Suprapubic skin (tissue), 4 donors: ENCODE measurements at regions not wholly inside any gene's neighbourhood (a gene's known extent, or its start where the extent isn't known, plus 50 kb on each side); places are given as distances from the start of the nearest gene placed in this dataset.

Experiments used
- DNase-seq, 2 donors: peaks; one replicate each; pipeline ENCODE4 v3.0.0-alpha.2; 2019; ENCODE audit warnings: low spot score in 2 of 2
- H3K27ac ChIP-seq: fragments of 200-600 bp; sonication (generic); one replicate; pipeline ENCODE4 v1.5.1; 2019
- H3K27me3 ChIP-seq: fragments of 200-600 bp; sonication (generic); one replicate; pipeline ENCODE4 v1.5.1; 2019
- H3K36me3 ChIP-seq: fragments of 200-600 bp; sonication (generic); one replicate; pipeline ENCODE4 v1.5.1; 2019
- H3K4me1 ChIP-seq: fragments of 200-600 bp; sonication (generic); one replicate; pipeline ENCODE4 v1.5.1; 2019
- H3K4me3 ChIP-seq: fragments of 200-600 bp; sonication (generic); one replicate; pipeline ENCODE4 v1.5.1; 2019; ENCODE audit warnings: mild to moderate bottlenecking
- H3K9me3 ChIP-seq: fragments of 200-600 bp; sonication (generic); one replicate; pipeline ENCODE4 v1.5.1; 2019
- EP300 ChIP-seq: sonication (generic); formaldehyde crosslinking; IDR thresholded peaks from one replicate; pipeline ENCODE4 v1.6.1; 2017; ENCODE audit warnings: antibody characterized with exemption
- POLR2A ChIP-seq, 2 donors: fragments of 450-650 bp; IDR thresholded peaks; one replicate each; pipeline ENCODE4 v1.6.1; 2017; ENCODE audit warnings: antibody characterized with exemption in 2 of 2, mild to moderate bottlenecking in 2 of 2, moderate library complexity in 2 of 2
- POLR2AphosphoS5 ChIP-seq, 3 donors: sonication (generic); formaldehyde crosslinking; IDR thresholded peaks; one replicate each; pipeline ENCODE4 v1.6.1; 2017; ENCODE audit warnings: antibody characterized with exemption in 3 of 3
- WGBS: methylation state at CpG from one replicate; pipeline ENCODE4 v1.1.5; 2018; 5-methylcytosine and 5-hydroxymethylcytosine counted together
- TF ChIP-seq, protein P1 (sequence below), 2 donors: fragments of 200-600 bp in 1 of 2; fragments of 450-650 bp in 1 of 2; sonication (generic) in 1 of 2; IDR thresholded peaks; one replicate each; pipeline ENCODE4 v1.5.1; 2016 to 2019; ENCODE audit warnings: antibody characterized with exemption in 2 of 2, mild to moderate bottlenecking in 1 of 2, moderate library complexity in 1 of 2

DNA sequence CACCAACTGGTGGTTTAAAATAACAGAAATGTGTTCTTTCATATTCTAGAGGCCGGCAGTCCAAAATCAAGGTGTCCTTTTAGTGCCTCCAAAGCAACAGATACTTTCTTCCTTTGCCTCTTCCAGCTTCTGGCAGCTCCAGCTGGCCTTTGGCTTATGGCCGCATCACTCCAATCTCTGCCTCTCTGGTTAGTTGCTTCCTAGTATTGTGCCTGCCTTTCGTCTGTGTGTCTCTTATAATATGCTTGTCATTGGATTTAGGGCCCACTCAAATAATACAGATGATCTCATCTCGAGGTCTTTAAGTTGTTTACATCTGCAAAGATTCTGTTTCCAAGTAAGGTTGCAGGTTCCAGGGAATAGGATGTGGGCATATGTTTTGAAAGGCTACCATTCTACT is 855.2 kb upstream of the ID2 start:
- peaks cover 4% of the 10 kb centered on the region for H3K27me3 ChIP-seq
- TF ChIP-seq, protein P1, sequence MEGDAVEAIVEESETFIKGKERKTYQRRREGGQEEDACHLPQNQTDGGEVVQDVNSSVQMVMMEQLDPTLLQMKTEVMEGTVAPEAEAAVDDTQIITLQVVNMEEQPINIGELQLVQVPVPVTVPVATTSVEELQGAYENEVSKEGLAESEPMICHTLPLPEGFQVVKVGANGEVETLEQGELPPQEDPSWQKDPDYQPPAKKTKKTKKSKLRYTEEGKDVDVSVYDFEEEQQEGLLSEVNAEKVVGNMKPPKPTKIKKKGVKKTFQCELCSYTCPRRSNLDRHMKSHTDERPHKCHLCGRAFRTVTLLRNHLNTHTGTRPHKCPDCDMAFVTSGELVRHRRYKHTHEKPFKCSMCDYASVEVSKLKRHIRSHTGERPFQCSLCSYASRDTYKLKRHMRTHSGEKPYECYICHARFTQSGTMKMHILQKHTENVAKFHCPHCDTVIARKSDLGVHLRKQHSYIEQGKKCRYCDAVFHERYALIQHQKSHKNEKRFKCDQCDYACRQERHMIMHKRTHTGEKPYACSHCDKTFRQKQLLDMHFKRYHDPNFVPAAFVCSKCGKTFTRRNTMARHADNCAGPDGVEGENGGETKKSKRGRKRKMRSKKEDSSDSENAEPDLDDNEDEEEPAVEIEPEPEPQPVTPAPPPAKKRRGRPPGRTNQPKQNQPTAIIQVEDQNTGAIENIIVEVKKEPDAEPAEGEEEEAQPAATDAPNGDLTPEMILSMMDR (IDR thresholded peaks at IDR 0.05), result no peak
- TF ChIP-seq POLR2AphosphoS5 (IDR thresholded peaks at IDR 0.05) (no peak), POLR2A (IDR thresholded peaks at IDR 0.05) (no peak), EP300 (no peak)
- 88% methylated on average over 4 of the region's 4 CpGs for WGBS

DNA sequence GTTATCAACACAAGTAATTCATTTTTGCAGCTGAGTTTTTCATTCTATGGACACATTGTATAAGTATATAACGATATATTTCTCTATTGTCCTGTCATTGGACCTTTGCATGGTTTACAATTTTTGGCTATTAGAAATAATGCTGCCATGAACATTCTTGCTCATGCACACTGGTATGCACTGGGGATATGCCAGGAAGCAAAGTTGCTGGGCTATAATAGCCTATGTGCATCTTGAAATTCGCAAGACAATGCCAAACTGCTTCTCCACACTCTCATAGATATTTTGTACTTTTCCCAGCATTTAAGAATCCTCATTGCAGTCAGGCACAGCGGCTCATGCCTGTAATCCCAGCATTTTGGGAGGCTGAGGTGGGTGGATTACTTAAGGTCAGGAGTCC is 852.6 kb upstream of the ID2 start:
- no peaks in the 10 kb centered on the region for H3K4me1 ChIP-seq
- WGBS, result 93% methylated on average over 3 of the region's 3 CpGs

More for the DNA sequence above, 855.2 kb upstream of the ID2 start:
- no peak for DNase-seq
- Histone ChIP-seq H3K36me3 (no peaks in the 10 kb centered on the region), H3K9me3 (no peaks in the 10 kb centered on the region), H3K27ac (no peak overlapping the region), H3K4me1 (no peaks in the 10 kb centered on the region), H3K4me3 (no peak overlapping the region)

GRCh38 chr2:7830616-7831015 is 851.2 kb upstream of the ID2 start:
- TF ChIP-seq POLR2A (IDR thresholded peaks at IDR 0.05) (no peak), EP300 (no peak), POLR2AphosphoS5 (IDR thresholded peaks at IDR 0.05) (no peak)
- TF ChIP-seq, protein P1 (IDR thresholded peaks at IDR 0.05), result no peak

More for the DNA sequence above, 852.6 kb upstream of the ID2 start:
- Histone ChIP-seq H3K36me3 (no peaks in the 10 kb centered on the region), H3K27me3 (no peaks in the 10 kb centered on the region), H3K9me3 (no peaks in the 10 kb centered on the region), H3K27ac (no peak overlapping the region), H3K4me3 (no peak overlapping the region)
- TF ChIP-seq EP300, result no peak
- DNase-seq, result no peak

DNA sequence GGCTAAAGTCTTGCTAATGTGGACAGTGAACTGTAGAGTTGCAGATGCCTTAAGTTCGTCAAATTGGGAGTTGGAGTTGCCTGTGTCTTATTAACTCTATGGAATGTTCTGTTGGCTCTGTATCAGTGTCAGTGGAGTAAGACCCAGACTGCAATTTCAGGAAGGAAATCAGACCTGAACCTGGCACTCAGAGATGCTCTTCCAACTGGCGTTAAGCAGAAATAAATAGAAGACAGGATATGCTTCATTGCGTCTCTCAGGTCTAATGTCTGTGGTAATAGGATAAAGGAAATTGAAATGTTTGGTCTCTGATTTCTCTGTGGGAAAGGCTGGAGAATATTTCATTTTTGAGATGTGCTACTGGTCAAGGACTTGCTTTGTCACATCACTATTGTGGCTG is 846.7 kb upstream of the ID2 start:
- Histone ChIP-seq H3K9me3 (no peaks in the 10 kb centered on the region), H3K4me1 (no peaks in the 10 kb centered on the region), H3K4me3 (no peak overlapping the region), H3K27me3 (no peaks in the 10 kb centered on the region), H3K27ac (no peak overlapping the region), H3K36me3 (no peaks in the 10 kb centered on the region)
- DNase-seq, result no peak
- WGBS, result 66% methylated on average over 3 of the region's 3 CpGs
- TF ChIP-seq, protein P1 (IDR thresholded peaks at IDR 0.05), result no peak
- TF ChIP-seq POLR2A (IDR thresholded peaks at IDR 0.05) (no peak), EP300 (no peak), POLR2AphosphoS5 (IDR thresholded peaks at IDR 0.05) (no peak)

More at GRCh38 chr2:7830616-7831015, 851.2 kb upstream of the ID2 start:
- no peak for DNase-seq
- Histone ChIP-seq H3K4me3 (no peak overlapping the region), H3K27me3 (no peaks in the 10 kb centered on the region), H3K36me3 (no peaks in the 10 kb centered on the region), H3K4me1 (no peaks in the 10 kb centered on the region), H3K9me3 (no peaks in the 10 kb centered on the region), H3K27ac (no peak overlapping the region)
- WGBS, result 87% methylated on average over 2 of the region's 2 CpGs

- Histone ChIP-seq H3K27me3 (no peaks in the 10 kb centered on the region), H3K36me3 (no peaks in the 10 kb centered on the region), H3K27ac (no peak overlapping the region), H3K4me3 (no peak overlapping the region), H3K9me3 (no peaks in the 10 kb centered on the region), H3K4me1 (no peaks in the 10 kb centered on the region)
- TF ChIP-seq EP300 (no peak), POLR2AphosphoS5 (IDR thresholded peaks at IDR 0.05) (no peak), POLR2A (IDR thresholded peaks at IDR 0.05) (no peak)
- TF ChIP-seq, protein P1 (IDR thresholded peaks at IDR 0.05), result no peak
- DNase-seq, result no peak
- 44% methylated on average over 12 of the region's 12 CpGs for WGBS
These were observed 845.9 kb upstream of the ID2 start for GRCh38 chr2:7835693-7836680.
